ENCODE measurements at regions not wholly inside any gene's neighbourhood (a gene's known extent, or its start where the extent isn't known, plus 50 kb on each side); places are given as distances from the start of the nearest gene placed in this dataset.

GRCh38 chr18:64474773-64475172 lies 325.9 kb upstream of the LINC00305 start:
- no peaks in the 10 kb centered on the region for H3K9me3 ChIP-seq (ENCODE audit: control insufficient read depth, low read depth, low read length)
- DNase-seq (ENCODE audit: low read depth, low spot score) (no peak), FAIRE-seq (no peak)
- no peak overlapping the region for H3K9ac ChIP-seq (ENCODE audit: control insufficient read depth, extremely low read depth, insufficient read depth, low read length)
- H4K20me1 ChIP-seq (ENCODE audit: control insufficient read depth, extremely low read depth, insufficient read depth, low read length) = no peaks in the 10 kb centered on the region
- TF ChIP-seq EZH2 (IDR thresholded peaks at IDR 0.05; ENCODE audit: low read length) (no peak), CTCF (optimal IDR thresholded peaks at IDR 0.05 in 1 of 3, IDR thresholded peaks at IDR 0.05 in 1 of 3, conservative IDR thresholded peaks at IDR 0.05 in 1 of 3; ENCODE audit: extremely low read depth in 1 of 3, insufficient read depth in 2 of 3, low read length in 3 of 3) (no peak)
- H2AFZ ChIP-seq (ENCODE audit: control insufficient read depth, low read length) = no peak overlapping the region
- H3K79me2 ChIP-seq (ENCODE audit: control insufficient read depth, insufficient read depth, low read length) = no peaks in the 10 kb centered on the region
- H3K4me2 ChIP-seq (ENCODE audit: control insufficient read depth, extremely low read depth, insufficient read depth, low read depth, low read length) = no peak overlapping the region
- H3K27me3 ChIP-seq (ENCODE audit: control insufficient read depth, extremely low read depth, insufficient read depth, low read length) = no peaks in the 10 kb centered on the region
- H3K27ac ChIP-seq (ENCODE audit: control insufficient read depth, insufficient read depth, low read length) = no peak overlapping the region
- H3K36me3 ChIP-seq (ENCODE audit: control insufficient read depth in 2 of 2, extremely low read depth in 1 of 2, insufficient read depth in 2 of 2, low read length in 2 of 2) = no peaks in the 10 kb centered on the region
- no peak overlapping the region for H3K4me3 ChIP-seq (ENCODE audit: control insufficient read depth in 2 of 3, extremely low read depth in 1 of 3, insufficient read depth in 2 of 3, low read depth in 1 of 3, low read length in 3 of 3)
- H3K4me1 ChIP-seq (ENCODE audit: control insufficient read depth, extremely low read depth, insufficient read depth, low read length) = no peaks in the 10 kb centered on the region
- H3K9me1 ChIP-seq (ENCODE audit: control insufficient read depth, extremely low read depth, insufficient read depth, low read length) = no peaks in the 10 kb centered on the region
- dilution Hi-C loops (cut with MboI; ENCODE audit: extremely low pct_ligation_motif_present, low sequenced_read_pairs) = no loop called here

GRCh38 chr18:64474255-64474654 lies 325.4 kb upstream of the LINC00305 start:
- Histone ChIP-seq H2AFZ (ENCODE audit: control insufficient read depth, low read length) (no peak overlapping the region), H3K4me3 (ENCODE audit: control insufficient read depth in 2 of 3, extremely low read depth in 1 of 3, insufficient read depth in 2 of 3, low read depth in 1 of 3, low read length in 3 of 3) (no peak overlapping the region), H3K79me2 (ENCODE audit: control insufficient read depth, insufficient read depth, low read length) (no peaks in the 10 kb centered on the region), H3K4me2 (ENCODE audit: control insufficient read depth, extremely low read depth, insufficient read depth, low read depth, low read length) (no peak overlapping the region), H4K20me1 (ENCODE audit: control insufficient read depth, extremely low read depth, insufficient read depth, low read length) (no peaks in the 10 kb centered on the region), H3K9me3 (ENCODE audit: control insufficient read depth, low read depth, low read length) (no peaks in the 10 kb centered on the region), H3K9ac (ENCODE audit: control insufficient read depth, extremely low read depth, insufficient read depth, low read length) (no peak overlapping the region), H3K36me3 (ENCODE audit: control insufficient read depth in 2 of 2, extremely low read depth in 1 of 2, insufficient read depth in 2 of 2, low read length in 2 of 2) (no peaks in the 10 kb centered on the region), H3K9me1 (ENCODE audit: control insufficient read depth, extremely low read depth, insufficient read depth, low read length) (no peaks in the 10 kb centered on the region), H3K4me1 (ENCODE audit: control insufficient read depth, extremely low read depth, insufficient read depth, low read length) (no peaks in the 10 kb centered on the region), H3K27me3 (ENCODE audit: control insufficient read depth, extremely low read depth, insufficient read depth, low read length) (no peaks in the 10 kb centered on the region), H3K27ac (ENCODE audit: control insufficient read depth, insufficient read depth, low read length) (no peak overlapping the region)
- no peak for FAIRE-seq
- TF ChIP-seq CTCF (optimal IDR thresholded peaks at IDR 0.05 in 1 of 3, IDR thresholded peaks at IDR 0.05 in 1 of 3, conservative IDR thresholded peaks at IDR 0.05 in 1 of 3; ENCODE audit: extremely low read depth in 1 of 3, insufficient read depth in 2 of 3, low read length in 3 of 3) (no peak), EZH2 (IDR thresholded peaks at IDR 0.05; ENCODE audit: low read length) (no peak)
- dilution Hi-C loops (cut with MboI; ENCODE audit: extremely low pct_ligation_motif_present, low sequenced_read_pairs) = no loop called here
- DNase-seq (ENCODE audit: low read depth, low spot score) = no peak

All from keratinocyte (primary cell).